ENCODE measurements at regions not wholly inside any gene's neighbourhood (a gene's known extent, or its start where the extent isn't known, plus 50 kb on each side); places are given as distances from the start of the nearest gene placed in this dataset.

DNA sequence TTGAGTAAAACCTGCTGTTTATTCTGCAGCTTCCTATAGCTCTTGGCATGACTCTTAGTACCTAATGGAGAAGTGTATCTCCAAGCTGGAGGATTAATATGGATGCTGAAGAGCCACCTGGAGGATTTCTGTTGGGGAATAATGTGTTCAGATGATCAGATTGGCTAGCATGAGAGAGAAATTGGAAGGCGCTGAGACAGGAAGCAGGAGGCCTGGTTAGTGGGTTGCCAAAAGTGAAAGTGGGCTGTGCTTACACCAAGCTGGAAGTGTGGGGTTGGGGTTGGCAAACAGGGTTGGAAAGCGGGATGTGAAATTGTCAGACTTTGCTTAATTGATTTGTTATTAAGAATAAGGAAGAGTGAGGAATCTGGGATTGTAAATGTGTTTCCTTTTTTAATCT lies 111.8 kb upstream of the PLPP4 start:
- H3K4me3 ChIP-seq (ENCODE audit: low read depth, low read length), result no peak overlapping the region
- H3K4me1 ChIP-seq, result no peaks in the 10 kb centered on the region
- no peaks in the 10 kb centered on the region for H3K9me3 ChIP-seq
- no peaks in the 10 kb centered on the region for H3K27me3 ChIP-seq
- TF ChIP-seq, protein P1, sequence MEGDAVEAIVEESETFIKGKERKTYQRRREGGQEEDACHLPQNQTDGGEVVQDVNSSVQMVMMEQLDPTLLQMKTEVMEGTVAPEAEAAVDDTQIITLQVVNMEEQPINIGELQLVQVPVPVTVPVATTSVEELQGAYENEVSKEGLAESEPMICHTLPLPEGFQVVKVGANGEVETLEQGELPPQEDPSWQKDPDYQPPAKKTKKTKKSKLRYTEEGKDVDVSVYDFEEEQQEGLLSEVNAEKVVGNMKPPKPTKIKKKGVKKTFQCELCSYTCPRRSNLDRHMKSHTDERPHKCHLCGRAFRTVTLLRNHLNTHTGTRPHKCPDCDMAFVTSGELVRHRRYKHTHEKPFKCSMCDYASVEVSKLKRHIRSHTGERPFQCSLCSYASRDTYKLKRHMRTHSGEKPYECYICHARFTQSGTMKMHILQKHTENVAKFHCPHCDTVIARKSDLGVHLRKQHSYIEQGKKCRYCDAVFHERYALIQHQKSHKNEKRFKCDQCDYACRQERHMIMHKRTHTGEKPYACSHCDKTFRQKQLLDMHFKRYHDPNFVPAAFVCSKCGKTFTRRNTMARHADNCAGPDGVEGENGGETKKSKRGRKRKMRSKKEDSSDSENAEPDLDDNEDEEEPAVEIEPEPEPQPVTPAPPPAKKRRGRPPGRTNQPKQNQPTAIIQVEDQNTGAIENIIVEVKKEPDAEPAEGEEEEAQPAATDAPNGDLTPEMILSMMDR (IDR thresholded peaks at IDR 0.05; ENCODE audit: low read depth, low read length), result no peak
- H3K36me3 ChIP-seq, result no peaks in the 10 kb centered on the region
- no peak for DNase-seq

DNA sequence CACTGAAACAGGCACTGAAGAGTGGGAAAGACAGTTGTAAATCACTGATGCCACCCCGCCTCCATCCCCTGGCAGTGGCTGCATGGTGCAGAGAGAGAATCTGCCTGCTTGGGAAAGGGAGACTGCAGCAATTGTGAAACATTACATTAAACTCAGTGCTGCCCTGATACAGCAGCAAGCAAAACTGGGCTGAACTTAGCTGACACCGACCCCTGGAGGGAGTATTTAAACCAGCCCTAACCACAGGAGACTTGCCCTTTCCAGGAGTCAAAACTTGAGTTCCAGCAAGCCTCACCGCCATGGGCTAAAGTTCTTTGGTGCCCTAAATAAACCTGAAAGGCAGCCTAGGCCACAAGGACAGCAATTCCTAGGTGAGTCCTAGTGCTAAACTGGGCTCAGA lies 109.4 kb upstream of the PLPP4 start:
- TF ChIP-seq, protein P1 (IDR thresholded peaks at IDR 0.05; ENCODE audit: low read depth, low read length), result no peak
- Histone ChIP-seq H3K27me3 (no peaks in the 10 kb centered on the region), H3K4me1 (no peaks in the 10 kb centered on the region), H3K4me3 (ENCODE audit: low read depth, low read length) (no peak overlapping the region), H3K9me3 (no peaks in the 10 kb centered on the region), H3K36me3 (no peaks in the 10 kb centered on the region)
- no peak for DNase-seq

- H3K4me1 ChIP-seq, result no peaks in the 10 kb centered on the region
Observed at GRCh38 chr10:120349069-120349468, 108.0 kb upstream of the PLPP4 start.

DNA sequence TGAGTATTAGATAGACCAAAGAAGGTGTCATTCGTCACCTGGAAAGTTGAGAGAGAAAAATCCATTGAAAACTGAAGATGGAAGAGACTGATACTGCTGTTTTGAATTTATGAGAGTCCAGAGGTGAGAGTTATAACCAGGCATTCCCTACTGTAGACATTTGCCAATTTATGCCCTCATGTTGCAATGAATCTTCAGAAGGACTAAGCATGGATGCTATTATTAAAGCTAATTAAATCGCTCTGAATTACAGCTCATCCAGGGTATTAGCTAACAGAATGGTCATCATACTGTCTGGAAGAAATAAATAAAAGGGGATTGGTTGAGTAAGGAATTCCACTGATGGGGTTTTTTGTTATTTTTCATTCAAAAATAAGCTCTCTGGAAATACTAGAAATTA lies 101.6 kb upstream of the PLPP4 start:
- no peak overlapping the region for H3K4me3 ChIP-seq (ENCODE audit: low read depth, low read length)
- H3K4me1 ChIP-seq, result no peaks in the 10 kb centered on the region
- DNase-seq, result no peak
- TF ChIP-seq, protein P1 (IDR thresholded peaks at IDR 0.05; ENCODE audit: low read depth, low read length), result no peak
- H3K36me3 ChIP-seq, result no peaks in the 10 kb centered on the region
- no peaks in the 10 kb centered on the region; the same call in 1 of the 2 replicates for H3K27me3 ChIP-seq
- no peaks in the 10 kb centered on the region for H3K9me3 ChIP-seq

More at GRCh38 chr10:120349069-120349468, 108.0 kb upstream of the PLPP4 start:
- no peaks in the 10 kb centered on the region for H3K27me3 ChIP-seq
- no peaks in the 10 kb centered on the region for H3K9me3 ChIP-seq
- TF ChIP-seq, protein P1 (IDR thresholded peaks at IDR 0.05; ENCODE audit: low read depth, low read length), result no peak
- no peaks in the 10 kb centered on the region for H3K36me3 ChIP-seq
- no peak overlapping the region for H3K4me3 ChIP-seq (ENCODE audit: low read depth, low read length)
- no peak for DNase-seq

GRCh38 chr10:120360571-120360970 lies 96.5 kb upstream of the PLPP4 start:
- DNase-seq, result no peak
- no peaks in the 10 kb centered on the region; the same call in 1 of the 2 replicates for H3K27me3 ChIP-seq
- no peak overlapping the region for H3K4me3 ChIP-seq (ENCODE audit: low read depth, low read length)
- TF ChIP-seq, protein P1 (IDR thresholded peaks at IDR 0.05; ENCODE audit: low read depth, low read length), result no peak
- no peaks in the 10 kb centered on the region for H3K9me3 ChIP-seq
- H3K4me1 ChIP-seq, result no peaks in the 10 kb centered on the region
- H3K36me3 ChIP-seq, result no peaks in the 10 kb centered on the region

DNA sequence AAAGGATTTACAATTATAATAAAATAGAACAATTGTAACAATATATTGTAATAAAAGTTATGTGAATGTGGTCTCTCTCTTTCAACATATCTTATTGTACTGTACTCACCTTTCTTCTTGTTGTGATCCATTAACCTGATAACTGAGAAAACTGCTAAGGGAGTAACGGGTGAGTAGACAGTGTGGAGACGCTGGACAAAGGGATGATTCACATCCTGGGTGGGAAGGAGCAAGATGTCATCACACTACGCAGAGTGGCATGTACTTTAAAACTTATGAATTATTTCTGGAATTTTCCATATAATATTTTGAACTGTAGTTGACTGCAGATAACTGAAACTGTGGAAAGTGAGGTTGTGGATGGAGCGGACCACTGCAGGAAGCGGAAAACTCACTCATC lies 91.2 kb upstream of the PLPP4 start:
- H3K27me3 ChIP-seq, result peaks cover 9% of the 10 kb centered on the region
- no peaks in the 10 kb centered on the region for H3K9me3 ChIP-seq
- no peaks in the 10 kb centered on the region for H3K4me1 ChIP-seq
- TF ChIP-seq, protein P1 (IDR thresholded peaks at IDR 0.05; ENCODE audit: low read depth, low read length), result no peak
- no peaks in the 10 kb centered on the region for H3K36me3 ChIP-seq
- no peak for DNase-seq
- no peak overlapping the region for H3K4me3 ChIP-seq (ENCODE audit: low read depth, low read length)
